Parathyroid adenoma (tissue), 2 donors: ENCODE measurements at regions not wholly inside any gene's neighbourhood (a gene's known extent, or its start where the extent isn't known, plus 50 kb on each side); places are given as distances from the start of the nearest gene placed in this dataset.

ENCODE experiments used
- H2AFZ ChIP-seq: fragments of 300-600 bp; sonication (generic); one replicate; pipeline ENCODE4 v1.7.0; 2017; ENCODE audit warnings: antibody characterized with exemption, mild to moderate bottlenecking
- H3K27ac ChIP-seq: fragments of 300-600 bp; sonication (generic); one replicate; pipeline ENCODE4 v1.7.0; 2017
- H3K27me3 ChIP-seq: fragments of 300-600 bp; sonication (generic); one replicate; pipeline ENCODE4 v1.7.0; 2017; ENCODE audit warnings: low read length; ENCODE audit not compliant: control insufficient read depth, insufficient read depth
- H3K36me3 ChIP-seq: fragments of 300-600 bp; sonication (generic); one replicate; pipeline ENCODE4 v1.7.0; 2017; ENCODE audit warnings: low read length; ENCODE audit not compliant: control insufficient read depth, insufficient read depth
- H3K4me1 ChIP-seq: fragments of 300-600 bp; sonication (generic); one replicate; pipeline ENCODE4 v1.7.0; 2017; ENCODE audit warnings: control low read depth
- H3K4me2 ChIP-seq: fragments of 300-600 bp; sonication (generic); one replicate; pipeline ENCODE4 v1.7.0; 2017; ENCODE audit warnings: low read length
- H3K4me3 ChIP-seq: fragments of 300-600 bp; sonication (generic); one replicate; pipeline ENCODE4 v1.7.0; 2017; ENCODE audit warnings: low read depth, low read length
- H3K79me2 ChIP-seq: fragments of 300-600 bp; sonication (generic); one replicate; pipeline ENCODE4 v1.7.0; 2017; ENCODE audit warnings: control low read depth
- H3K9ac ChIP-seq: fragments of 300-600 bp; sonication (generic); one replicate; pipeline ENCODE4 v1.7.0; 2017; ENCODE audit warnings: mild to moderate bottlenecking
- H3K9me3 ChIP-seq: fragments of 300-600 bp; sonication (generic); one replicate; pipeline ENCODE4 v1.7.0; 2017; ENCODE audit warnings: low read length; ENCODE audit not compliant: control insufficient read depth
- CTCF ChIP-seq: fragments of 300-600 bp; sonication (generic); IDR thresholded peaks from one replicate; pipeline ENCODE4 v1.7.0; 2017; ENCODE audit warnings: antibody characterized with exemption, mild to moderate bottlenecking
- donor health status: primary hyperparathyroidism.

- Histone ChIP-seq H3K4me3 (no peak overlapping the region), H2AFZ (no peak overlapping the region), H3K9ac (no peak overlapping the region), H3K27ac (no peak overlapping the region), H3K4me1 (no peaks in the 10 kb centered on the region), H3K27me3 (no peaks in the 10 kb centered on the region), H3K79me2 (no peaks in the 10 kb centered on the region), H3K4me2 (no peak overlapping the region), H3K9me3 (no peaks in the 10 kb centered on the region), H3K36me3 (no peaks in the 10 kb centered on the region)
- no peak for TF ChIP-seq CTCF
Measured at GRCh38 chr20:21020659-21021471, 85.3 kb downstream of the LINC00237 start.

DNA sequence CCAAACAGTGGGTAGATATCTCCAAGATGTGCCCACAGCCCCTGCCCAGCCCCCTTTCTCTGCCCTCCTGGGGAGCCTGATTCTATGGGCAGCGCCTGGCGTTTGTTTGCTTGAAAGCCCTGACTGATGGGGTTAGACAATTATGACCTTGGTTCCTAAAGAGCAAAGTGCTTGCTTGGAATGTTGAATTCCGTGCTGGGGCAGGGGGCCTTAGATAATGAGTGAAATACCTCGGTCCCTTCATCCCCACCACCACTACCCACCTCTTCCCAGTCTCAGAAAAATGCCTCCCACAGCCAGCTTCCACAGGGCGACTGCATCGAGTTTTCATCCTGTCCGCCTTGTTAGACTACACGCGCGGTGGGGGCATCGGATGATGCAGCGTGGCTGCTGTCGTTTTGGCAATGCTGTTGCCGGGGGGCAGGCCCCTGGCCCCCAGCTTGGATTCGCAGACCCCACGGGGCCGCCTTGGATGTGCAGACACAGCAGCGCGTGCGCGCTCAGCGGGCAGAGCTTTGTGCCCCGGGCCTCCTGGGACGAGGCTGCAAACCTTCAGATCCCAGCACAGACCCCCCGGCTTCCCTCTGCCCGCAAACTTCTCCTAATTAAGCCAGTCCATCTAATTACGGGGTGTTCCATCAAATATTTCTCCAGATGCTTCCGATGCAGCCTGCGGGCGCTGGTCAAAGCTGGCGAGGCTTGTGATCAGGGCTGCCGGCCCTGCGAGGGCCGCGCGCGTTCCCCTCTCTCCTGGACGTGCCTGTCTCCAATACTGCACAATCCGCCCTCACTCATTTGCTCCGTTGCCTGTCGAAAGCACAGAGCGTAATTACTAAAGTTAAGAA lies 86.1 kb downstream of the LINC00237 start:
- TF ChIP-seq CTCF, result no peak
- Histone ChIP-seq H3K27me3 (no peaks in the 10 kb centered on the region), H3K79me2 (no peaks in the 10 kb centered on the region), H3K9ac (no peak overlapping the region), H3K4me1 (no peaks in the 10 kb centered on the region), H3K36me3 (no peaks in the 10 kb centered on the region), H3K4me2 (no peak overlapping the region), H2AFZ (no peak overlapping the region), H3K9me3 (no peaks in the 10 kb centered on the region), H3K4me3 (no peak overlapping the region), H3K27ac (no peak overlapping the region)

DNA sequence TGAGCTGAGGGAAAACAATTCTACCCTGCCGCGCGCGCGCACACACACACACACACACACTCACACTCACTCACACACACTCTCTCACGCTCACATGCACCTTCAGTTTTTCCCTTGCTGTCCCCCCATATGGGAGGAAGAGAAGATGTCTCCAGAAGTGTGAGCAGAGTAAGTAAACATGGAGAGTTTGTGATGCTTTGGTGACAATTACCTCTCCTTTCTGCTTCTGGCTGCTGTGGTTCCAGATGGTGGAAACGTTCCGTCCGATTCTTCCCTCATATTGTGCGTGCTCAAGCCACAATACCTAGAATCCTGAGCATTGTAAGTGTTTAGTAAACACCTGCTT lies 86.7 kb downstream of the LINC00237 start:
- no peaks in the 10 kb centered on the region for H3K4me1 ChIP-seq
- H3K9me3 ChIP-seq, result no peaks in the 10 kb centered on the region
- no peaks in the 10 kb centered on the region for H3K79me2 ChIP-seq
- no peaks in the 10 kb centered on the region for H3K36me3 ChIP-seq
- TF ChIP-seq CTCF, result no peak
- no peak overlapping the region for H3K9ac ChIP-seq
- no peak overlapping the region for H3K27ac ChIP-seq
- no peak overlapping the region for H3K4me2 ChIP-seq
- H3K4me3 ChIP-seq, result no peak overlapping the region
- H2AFZ ChIP-seq, result no peak overlapping the region
- no peaks in the 10 kb centered on the region for H3K27me3 ChIP-seq

DNA sequence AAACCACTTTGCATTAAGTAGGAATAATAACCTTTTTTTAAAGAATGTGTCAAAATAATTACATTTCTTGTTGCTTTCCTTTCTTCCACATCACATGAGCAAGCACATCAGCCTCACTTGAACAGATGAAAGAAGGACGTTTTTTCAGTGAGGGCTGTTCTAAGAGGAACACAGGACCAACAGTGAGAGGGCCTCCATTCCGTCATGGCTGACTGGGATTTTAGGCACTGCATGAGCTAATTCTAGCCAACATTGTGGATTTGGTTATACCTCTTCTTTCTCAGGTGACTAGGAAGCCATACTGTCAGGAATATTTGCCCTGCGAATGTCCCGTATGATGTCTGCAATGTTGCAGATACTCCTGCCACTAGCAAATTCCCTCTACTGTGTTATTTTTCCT lies 87.6 kb downstream of the LINC00237 start:
- no peak for TF ChIP-seq CTCF
- Histone ChIP-seq H3K9ac (no peak overlapping the region), H3K4me3 (no peak overlapping the region), H3K9me3 (no peaks in the 10 kb centered on the region), H3K4me1 (no peaks in the 10 kb centered on the region), H3K79me2 (no peaks in the 10 kb centered on the region), H2AFZ (no peak overlapping the region), H3K27ac (no peak overlapping the region), H3K36me3 (no peaks in the 10 kb centered on the region), H3K4me2 (no peak overlapping the region), H3K27me3 (no peaks in the 10 kb centered on the region)
